GM12872 (cell line): ENCODE measurements at regions not wholly inside any gene's neighbourhood (a gene's known extent, or its start where the extent isn't known, plus 50 kb on each side); places are given as distances from the start of the nearest gene placed in this dataset.

Experiments used
- TF ChIP-seq, protein P1 (sequence below): IDR thresholded peaks from 3 replicates; pipeline ENCODE4 v1.5.1; 2011; ENCODE audit warnings: low read depth, mild to moderate bottlenecking, low read length, moderate library complexity; ENCODE audit not compliant: insufficient read depth

DNA sequence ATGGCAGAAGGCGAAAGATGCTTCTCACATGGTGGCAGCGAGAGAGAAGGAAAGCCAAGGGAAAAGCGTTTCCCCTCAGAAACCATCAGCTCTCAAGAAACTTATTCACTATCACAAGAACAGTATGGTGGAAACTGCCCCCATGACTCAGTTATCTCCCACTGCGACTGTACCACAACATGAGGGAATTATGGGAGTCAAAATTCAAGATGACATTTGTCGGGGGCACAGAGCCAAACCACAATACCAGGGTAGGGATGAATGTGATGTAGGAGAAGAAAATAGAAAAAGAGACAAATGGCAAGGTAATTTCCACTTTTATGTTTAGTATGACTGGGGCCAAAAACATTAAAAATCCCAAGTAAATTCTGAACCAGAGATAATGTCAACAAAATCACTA lies 216.8 kb downstream of the TRIM36 start:
- TF ChIP-seq, protein P1, sequence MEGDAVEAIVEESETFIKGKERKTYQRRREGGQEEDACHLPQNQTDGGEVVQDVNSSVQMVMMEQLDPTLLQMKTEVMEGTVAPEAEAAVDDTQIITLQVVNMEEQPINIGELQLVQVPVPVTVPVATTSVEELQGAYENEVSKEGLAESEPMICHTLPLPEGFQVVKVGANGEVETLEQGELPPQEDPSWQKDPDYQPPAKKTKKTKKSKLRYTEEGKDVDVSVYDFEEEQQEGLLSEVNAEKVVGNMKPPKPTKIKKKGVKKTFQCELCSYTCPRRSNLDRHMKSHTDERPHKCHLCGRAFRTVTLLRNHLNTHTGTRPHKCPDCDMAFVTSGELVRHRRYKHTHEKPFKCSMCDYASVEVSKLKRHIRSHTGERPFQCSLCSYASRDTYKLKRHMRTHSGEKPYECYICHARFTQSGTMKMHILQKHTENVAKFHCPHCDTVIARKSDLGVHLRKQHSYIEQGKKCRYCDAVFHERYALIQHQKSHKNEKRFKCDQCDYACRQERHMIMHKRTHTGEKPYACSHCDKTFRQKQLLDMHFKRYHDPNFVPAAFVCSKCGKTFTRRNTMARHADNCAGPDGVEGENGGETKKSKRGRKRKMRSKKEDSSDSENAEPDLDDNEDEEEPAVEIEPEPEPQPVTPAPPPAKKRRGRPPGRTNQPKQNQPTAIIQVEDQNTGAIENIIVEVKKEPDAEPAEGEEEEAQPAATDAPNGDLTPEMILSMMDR, result no peak

GRCh38 chr5:114949756-114950155 lies 220.0 kb downstream of the TRIM36 start:
- TF ChIP-seq, protein P1, result no peak

DNA sequence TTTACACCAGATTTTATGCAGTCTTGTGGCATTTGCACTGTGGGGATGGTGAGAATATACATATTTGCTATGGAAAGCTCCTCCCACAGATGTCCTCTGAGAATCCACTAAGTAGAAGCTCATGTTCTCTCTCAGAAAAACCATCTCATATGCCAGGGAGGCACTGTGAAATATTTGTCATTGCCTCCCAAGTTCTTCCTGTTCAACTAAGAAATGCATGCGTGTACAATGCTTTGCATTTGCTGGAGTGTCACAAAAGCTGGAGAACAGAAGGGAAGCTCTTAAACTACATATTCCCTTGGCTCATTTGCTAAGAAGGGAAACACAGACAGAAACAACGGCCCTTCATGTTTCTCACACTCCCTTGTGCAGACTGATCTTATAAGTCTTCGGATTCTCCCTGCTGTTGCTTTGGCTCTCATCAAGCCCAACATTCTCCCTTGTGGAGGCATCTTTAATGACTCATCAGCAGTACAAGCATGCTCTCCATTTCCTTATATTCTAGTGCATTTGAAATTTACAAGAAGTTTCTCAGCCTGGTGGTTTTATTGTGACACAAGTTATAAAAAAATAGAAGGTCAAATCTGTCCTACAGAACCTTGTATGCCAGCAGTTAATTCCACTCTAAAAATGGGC lies 220.6 kb downstream of the TRIM36 start:
- TF ChIP-seq, protein P1, result no peak

DNA sequence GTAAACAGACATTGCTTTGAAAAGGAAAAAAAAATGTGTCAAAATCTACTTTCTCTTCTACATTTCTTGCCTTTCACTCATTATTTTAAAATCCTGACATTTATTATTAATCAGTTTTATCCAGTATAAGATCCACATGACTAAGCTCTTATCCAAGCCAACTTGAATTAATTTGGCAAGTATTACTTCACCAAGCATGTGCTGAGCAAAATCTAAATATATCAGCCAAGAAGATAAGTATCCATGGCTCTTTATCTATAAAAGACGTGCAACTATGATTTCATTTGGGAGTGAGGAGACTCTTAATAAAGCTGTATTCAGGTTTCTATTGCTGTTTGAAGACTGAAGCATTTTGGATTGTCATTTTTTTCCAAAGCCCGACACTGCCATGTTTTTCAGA lies 221.3 kb downstream of the TRIM36 start:
- TF ChIP-seq, protein P1, result no peak

GRCh38 chr5:114940709-114941108 lies 229.0 kb downstream of the TRIM36 start:
- TF ChIP-seq, protein P1, result no peak

- TF ChIP-seq, protein P1, result no peak
Observed at GRCh38 chr5:114935490-114935889, 234.2 kb downstream of the TRIM36 start.

GRCh38 chr5:114928644-114929462 lies 240.9 kb downstream of the TRIM36 start:
- TF ChIP-seq, protein P1, result no peak
